Esophagus muscularis mucosa (tissue), 4 donors: ENCODE measurements at regions not wholly inside any gene's neighbourhood (a gene's known extent, or its start where the extent isn't known, plus 50 kb on each side); places are given as distances from the start of the nearest gene placed in this dataset.

Source experiments
- CTCF ChIP-seq, 3 experiments: fragments of 200-600 bp in 2 of 3; fragments of 450-650 bp in 1 of 3; sonication (generic) in 2 of 3; IDR thresholded peaks; one replicate each; pipeline ENCODE4 v1.5.1; 2017 to 2019; ENCODE audit warnings: antibody characterized with exemption in 3 of 3, mild to moderate bottlenecking in 2 of 3, moderate library complexity in 1 of 3
- EP300 ChIP-seq: sonication (generic); formaldehyde crosslinking; IDR thresholded peaks from one replicate; pipeline ENCODE4 v1.6.1; 2017; ENCODE audit warnings: antibody characterized with exemption
- POLR2A ChIP-seq: fragments of 450-650 bp; IDR thresholded peaks from one replicate; pipeline ENCODE4 v1.6.1; 2017; ENCODE audit warnings: antibody characterized with exemption, moderate library complexity, mild to moderate bottlenecking, low read depth
- POLR2AphosphoS5 ChIP-seq, 2 donors: sonication (generic); formaldehyde crosslinking; IDR thresholded peaks; one replicate each; pipeline ENCODE4 v1.6.1; 2017; ENCODE audit warnings: antibody characterized with exemption in 2 of 2

GRCh38 chr18:1907470-1908206 lies 663.7 kb downstream of the METTL4 start:
- TF ChIP-seq CTCF (IDR thresholded peaks at IDR 0.05), result no peak
- no peak for TF ChIP-seq EP300
- no peak for TF ChIP-seq POLR2A
- TF ChIP-seq POLR2AphosphoS5 (IDR thresholded peaks at IDR 0.05), result no peak
